MM.1S (cell line): ENCODE measurements at regions not wholly inside any gene's neighbourhood (a gene's known extent, or its start where the extent isn't known, plus 50 kb on each side); places are given as distances from the start of the nearest gene placed in this dataset.

Experiments used
- EZH2 ChIP-seq: fragments of 300-600 bp; sonication (generic); optimal IDR thresholded peaks from 2 replicates; pipeline ENCODE3; 2017; ENCODE audit warnings: low read depth, mild to moderate bottlenecking, antibody characterized with exemption, low read length, mixed read lengths
- EZH2phosphoT487 ChIP-seq: fragments of 300-600 bp; sonication (generic); IDR thresholded peaks from 2 replicates; pipeline ENCODE4 v1.6.1; 2018; ENCODE audit warnings: antibody characterized with exemption, low read length
- TF ChIP-seq, protein P1 (sequence below): fragments of 300-600 bp; sonication (generic); IDR thresholded peaks from 2 replicates; pipeline ENCODE4 v1.5.1; 2016; ENCODE audit warnings: antibody characterized with exemption, low read length, mixed read lengths

DNA sequence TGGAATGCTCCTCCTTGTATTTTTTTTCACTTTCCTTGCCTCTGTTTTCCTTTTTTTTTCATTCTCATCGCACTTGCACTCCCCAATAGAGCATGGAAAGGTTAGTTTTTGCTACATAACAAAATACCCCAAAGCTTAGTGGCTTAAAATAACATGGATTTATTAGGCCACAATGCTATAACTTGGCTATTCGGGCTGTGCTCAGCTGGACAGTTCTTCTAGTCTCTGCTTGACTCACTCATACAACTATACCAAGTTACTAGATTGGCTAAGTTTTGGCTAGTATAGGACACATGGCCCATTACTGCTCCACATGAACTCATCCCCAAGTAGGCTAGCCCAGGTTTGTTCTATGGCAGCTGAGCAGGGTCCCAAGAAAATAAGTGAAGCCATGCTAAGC, 94.5 kb upstream of the ANKEF1 start:
- TF ChIP-seq EZH2 (no peak), EZH2phosphoT487 (no peak)
- TF ChIP-seq, protein P1, sequence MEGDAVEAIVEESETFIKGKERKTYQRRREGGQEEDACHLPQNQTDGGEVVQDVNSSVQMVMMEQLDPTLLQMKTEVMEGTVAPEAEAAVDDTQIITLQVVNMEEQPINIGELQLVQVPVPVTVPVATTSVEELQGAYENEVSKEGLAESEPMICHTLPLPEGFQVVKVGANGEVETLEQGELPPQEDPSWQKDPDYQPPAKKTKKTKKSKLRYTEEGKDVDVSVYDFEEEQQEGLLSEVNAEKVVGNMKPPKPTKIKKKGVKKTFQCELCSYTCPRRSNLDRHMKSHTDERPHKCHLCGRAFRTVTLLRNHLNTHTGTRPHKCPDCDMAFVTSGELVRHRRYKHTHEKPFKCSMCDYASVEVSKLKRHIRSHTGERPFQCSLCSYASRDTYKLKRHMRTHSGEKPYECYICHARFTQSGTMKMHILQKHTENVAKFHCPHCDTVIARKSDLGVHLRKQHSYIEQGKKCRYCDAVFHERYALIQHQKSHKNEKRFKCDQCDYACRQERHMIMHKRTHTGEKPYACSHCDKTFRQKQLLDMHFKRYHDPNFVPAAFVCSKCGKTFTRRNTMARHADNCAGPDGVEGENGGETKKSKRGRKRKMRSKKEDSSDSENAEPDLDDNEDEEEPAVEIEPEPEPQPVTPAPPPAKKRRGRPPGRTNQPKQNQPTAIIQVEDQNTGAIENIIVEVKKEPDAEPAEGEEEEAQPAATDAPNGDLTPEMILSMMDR: no peak
